ENCODE measurements at regions not wholly inside any gene's neighbourhood (a gene's known extent, or its start where the extent isn't known, plus 50 kb on each side); places are given as distances from the start of the nearest gene placed in this dataset.

DNA sequence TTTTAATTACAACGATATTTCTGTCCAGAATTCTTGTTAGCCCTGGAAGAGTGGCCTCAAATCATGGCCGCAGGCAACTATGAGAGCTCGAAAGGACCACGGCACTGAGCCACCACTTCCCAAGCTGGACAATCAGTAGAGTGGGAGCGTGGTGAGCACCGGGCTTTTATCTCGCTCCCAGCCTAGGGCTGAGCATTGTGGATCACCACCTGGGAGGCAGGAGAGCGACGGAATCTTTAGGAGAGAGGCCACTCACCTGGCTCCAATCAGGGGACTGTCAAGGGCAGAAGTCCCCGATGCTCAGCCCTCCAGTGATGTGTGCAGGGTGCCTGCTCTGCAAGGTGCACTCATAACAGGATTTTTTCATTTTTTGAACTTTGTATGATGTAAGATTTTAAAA, 377.1 kb upstream of the B3GAT1 start:
- WGBS, 2 donors: 74 to 80% methylated on average over 10 of the region's 10 CpGs
- no peaks in the 10 kb centered on the region for H3K9me3 ChIP-seq
- DNase-seq (no peak), ATAC-seq (no peak)
- no peaks in the 10 kb centered on the region for H3K36me3 ChIP-seq (replicated peaks in 1 of 2; ENCODE audit: insufficient read depth in 1 of 2, low read depth in 2 of 2)
- no peaks in the 10 kb centered on the region for H3K4me1 ChIP-seq
- no peak overlapping the region for H3K4me3 ChIP-seq
- H3K27ac ChIP-seq: no peak overlapping the region
- H3K27me3 ChIP-seq: no peaks in the 10 kb centered on the region
- intact Hi-C loops (cut with DNase I): no loop called here
- TF ChIP-seq POLR2A (IDR thresholded peaks at IDR 0.05): no peak
- TF ChIP-seq, protein P1, sequence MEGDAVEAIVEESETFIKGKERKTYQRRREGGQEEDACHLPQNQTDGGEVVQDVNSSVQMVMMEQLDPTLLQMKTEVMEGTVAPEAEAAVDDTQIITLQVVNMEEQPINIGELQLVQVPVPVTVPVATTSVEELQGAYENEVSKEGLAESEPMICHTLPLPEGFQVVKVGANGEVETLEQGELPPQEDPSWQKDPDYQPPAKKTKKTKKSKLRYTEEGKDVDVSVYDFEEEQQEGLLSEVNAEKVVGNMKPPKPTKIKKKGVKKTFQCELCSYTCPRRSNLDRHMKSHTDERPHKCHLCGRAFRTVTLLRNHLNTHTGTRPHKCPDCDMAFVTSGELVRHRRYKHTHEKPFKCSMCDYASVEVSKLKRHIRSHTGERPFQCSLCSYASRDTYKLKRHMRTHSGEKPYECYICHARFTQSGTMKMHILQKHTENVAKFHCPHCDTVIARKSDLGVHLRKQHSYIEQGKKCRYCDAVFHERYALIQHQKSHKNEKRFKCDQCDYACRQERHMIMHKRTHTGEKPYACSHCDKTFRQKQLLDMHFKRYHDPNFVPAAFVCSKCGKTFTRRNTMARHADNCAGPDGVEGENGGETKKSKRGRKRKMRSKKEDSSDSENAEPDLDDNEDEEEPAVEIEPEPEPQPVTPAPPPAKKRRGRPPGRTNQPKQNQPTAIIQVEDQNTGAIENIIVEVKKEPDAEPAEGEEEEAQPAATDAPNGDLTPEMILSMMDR (IDR thresholded peaks at IDR 0.05): no peak

GRCh38 chr11:134786636-134787035, 374.6 kb upstream of the B3GAT1 start:
- 68 to 71% methylated on average over 6 of the region's 6 CpGs for WGBS, 2 donors
- no peak for ATAC-seq
- Histone ChIP-seq H3K27ac (no peak overlapping the region), H3K27me3 (no peaks in the 10 kb centered on the region), H3K36me3 (replicated peaks in 1 of 2; ENCODE audit: insufficient read depth in 1 of 2, low read depth in 2 of 2) (no peaks in the 10 kb centered on the region), H3K9me3 (no peaks in the 10 kb centered on the region), H3K4me1 (no peaks in the 10 kb centered on the region), H3K4me3 (no peak overlapping the region)
- TF ChIP-seq, protein P1 (IDR thresholded peaks at IDR 0.05): no peak
- no peak for TF ChIP-seq POLR2A (IDR thresholded peaks at IDR 0.05)
- intact Hi-C loops (cut with DNase I): no loop called here
- no peak for DNase-seq

- Histone ChIP-seq H3K27me3 (no peaks in the 10 kb centered on the region), H3K9me3 (no peaks in the 10 kb centered on the region), H3K4me3 (no peak overlapping the region), H3K4me1 (no peaks in the 10 kb centered on the region), H3K36me3 (replicated peaks in 1 of 2; ENCODE audit: insufficient read depth in 1 of 2, low read depth in 2 of 2) (no peaks in the 10 kb centered on the region), H3K27ac (no peak overlapping the region)
- TF ChIP-seq POLR2A (IDR thresholded peaks at IDR 0.05): no peak
- TF ChIP-seq, protein P1 (IDR thresholded peaks at IDR 0.05): no peak
- intact Hi-C loops (cut with DNase I): no loop called here
- ATAC-seq: no peak
- no peak for DNase-seq
- 66 to 70% methylated on average over 5 to 14 of the region's 14 CpGs for WGBS, 2 donors
These were observed 373.7 kb upstream of the B3GAT1 start for GRCh38 chr11:134785660-134786284.

DNA sequence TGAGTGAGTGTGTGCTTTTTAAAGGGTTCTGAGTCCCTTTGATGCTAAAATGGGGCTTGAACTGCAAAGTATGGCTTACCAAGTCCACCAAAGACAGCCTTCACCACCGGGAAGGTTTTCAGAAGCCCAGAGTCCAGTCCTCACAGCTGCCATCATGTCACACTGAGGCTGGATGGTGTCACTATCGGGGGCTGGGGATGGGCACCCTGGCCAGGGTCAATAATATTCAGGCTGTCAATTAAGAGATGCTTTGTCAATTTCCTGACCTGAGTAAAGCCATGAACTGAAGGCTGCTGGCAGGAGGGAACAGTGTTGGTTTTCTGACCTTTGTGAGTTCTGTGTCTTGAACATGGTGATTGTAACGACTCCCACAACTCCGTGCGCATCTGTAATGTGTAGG, 373.0 kb upstream of the B3GAT1 start:
- intact Hi-C loops (cut with DNase I): no loop called here
- H3K9me3 ChIP-seq: no peaks in the 10 kb centered on the region

More for the DNA sequence above, 373.0 kb upstream of the B3GAT1 start:
- Histone ChIP-seq H3K36me3 (replicated peaks in 1 of 2; ENCODE audit: insufficient read depth in 1 of 2, low read depth in 2 of 2) (no peaks in the 10 kb centered on the region), H3K4me3 (no peak overlapping the region), H3K27ac (no peak overlapping the region), H3K4me1 (no peaks in the 10 kb centered on the region), H3K27me3 (no peaks in the 10 kb centered on the region)
- ATAC-seq (no peak), DNase-seq (no peak)
- no peak for TF ChIP-seq POLR2A (IDR thresholded peaks at IDR 0.05)
- TF ChIP-seq, protein P1 (IDR thresholded peaks at IDR 0.05): no peak
- WGBS, 2 donors: 78 to 86% methylated on average over 5 of the region's 5 CpGs

Measured in body of pancreas (tissue), 4 donors.